ENCODE measurements at regions not wholly inside any gene's neighbourhood (a gene's known extent, or its start where the extent isn't known, plus 50 kb on each side); places are given as distances from the start of the nearest gene placed in this dataset.

DNA sequence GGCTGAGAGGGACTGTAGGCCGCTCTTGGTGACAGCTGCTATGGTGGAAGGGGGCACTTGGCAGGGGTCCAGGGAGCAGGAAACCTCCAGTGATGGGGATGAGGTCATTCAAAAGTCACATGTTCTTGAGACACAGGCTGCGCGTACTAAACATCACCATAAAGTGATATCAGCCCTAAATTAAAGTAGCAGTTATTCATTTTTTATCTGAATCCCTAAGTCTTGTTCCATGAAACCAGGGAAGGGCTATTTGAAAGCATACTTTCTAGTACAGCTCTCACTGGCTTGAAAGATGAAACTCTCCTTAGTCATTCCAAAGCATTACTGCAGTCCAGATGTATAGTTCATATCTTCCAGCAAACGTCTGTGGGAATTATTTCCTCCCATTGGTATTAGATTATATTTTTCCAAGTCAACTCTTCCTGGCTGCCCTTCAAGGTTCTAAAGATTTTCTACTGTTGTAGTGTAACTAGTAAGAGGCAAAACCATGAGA is 373.1 kb downstream of the CD109 start:
- Histone ChIP-seq H3K9me2 (ENCODE audit: insufficient read depth, low read length) (no peaks in the 10 kb centered on the region), H4K20me1 (ENCODE audit: insufficient read depth, low read length) (no peaks in the 10 kb centered on the region), H3K27ac (ENCODE audit: low read depth, low read length, poor library complexity, severe bottlenecking) (no peak overlapping the region), H3K4me3 (ENCODE audit: low read depth, low read length, poor library complexity, severe bottlenecking) (no peak overlapping the region), H3K4me1 (ENCODE audit: insufficient read depth, low read length, poor library complexity, severe bottlenecking) (no peaks in the 10 kb centered on the region), H3K4me2 (ENCODE audit: low read length) (no peak overlapping the region), H3K36me3 (ENCODE audit: insufficient read depth, low read length) (no peaks in the 10 kb centered on the region), H2AFZ (ENCODE audit: low read length) (no peak overlapping the region), H3K9me3 (ENCODE audit: low read length) (no peaks in the 10 kb centered on the region), H3K79me2 (ENCODE audit: insufficient read depth, low read depth, low read length) (no peaks in the 10 kb centered on the region)
- ChIA-PET POLR2A (interaction anchor here (0.6 to 1.6 kb wide), 2 partner anchors 12 to 17 kb away, joined by 3 to 7 read pairs; no protein-coding TSS in a partner anchor), CTCF (ENCODE audit: unreplicated experiment) (no interaction called here)
- TF ChIP-seq, protein P1, sequence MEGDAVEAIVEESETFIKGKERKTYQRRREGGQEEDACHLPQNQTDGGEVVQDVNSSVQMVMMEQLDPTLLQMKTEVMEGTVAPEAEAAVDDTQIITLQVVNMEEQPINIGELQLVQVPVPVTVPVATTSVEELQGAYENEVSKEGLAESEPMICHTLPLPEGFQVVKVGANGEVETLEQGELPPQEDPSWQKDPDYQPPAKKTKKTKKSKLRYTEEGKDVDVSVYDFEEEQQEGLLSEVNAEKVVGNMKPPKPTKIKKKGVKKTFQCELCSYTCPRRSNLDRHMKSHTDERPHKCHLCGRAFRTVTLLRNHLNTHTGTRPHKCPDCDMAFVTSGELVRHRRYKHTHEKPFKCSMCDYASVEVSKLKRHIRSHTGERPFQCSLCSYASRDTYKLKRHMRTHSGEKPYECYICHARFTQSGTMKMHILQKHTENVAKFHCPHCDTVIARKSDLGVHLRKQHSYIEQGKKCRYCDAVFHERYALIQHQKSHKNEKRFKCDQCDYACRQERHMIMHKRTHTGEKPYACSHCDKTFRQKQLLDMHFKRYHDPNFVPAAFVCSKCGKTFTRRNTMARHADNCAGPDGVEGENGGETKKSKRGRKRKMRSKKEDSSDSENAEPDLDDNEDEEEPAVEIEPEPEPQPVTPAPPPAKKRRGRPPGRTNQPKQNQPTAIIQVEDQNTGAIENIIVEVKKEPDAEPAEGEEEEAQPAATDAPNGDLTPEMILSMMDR (conservative IDR thresholded peaks at IDR 0.05; ENCODE audit: low read length) = no peak
- TF ChIP-seq EZH2phosphoT487 (IDR thresholded peaks at IDR 0.05; ENCODE audit: borderline replicate concordance, low read depth, low read length) = no peak
- DNase-seq (ENCODE audit: low spot score) = no peak
- intact Hi-C loops (cut with micrococcal nuclease; ENCODE audit: unreplicated experiment) = no loop called here
- BruUV-seq (replicated peaks) = no TSS peak

DNA sequence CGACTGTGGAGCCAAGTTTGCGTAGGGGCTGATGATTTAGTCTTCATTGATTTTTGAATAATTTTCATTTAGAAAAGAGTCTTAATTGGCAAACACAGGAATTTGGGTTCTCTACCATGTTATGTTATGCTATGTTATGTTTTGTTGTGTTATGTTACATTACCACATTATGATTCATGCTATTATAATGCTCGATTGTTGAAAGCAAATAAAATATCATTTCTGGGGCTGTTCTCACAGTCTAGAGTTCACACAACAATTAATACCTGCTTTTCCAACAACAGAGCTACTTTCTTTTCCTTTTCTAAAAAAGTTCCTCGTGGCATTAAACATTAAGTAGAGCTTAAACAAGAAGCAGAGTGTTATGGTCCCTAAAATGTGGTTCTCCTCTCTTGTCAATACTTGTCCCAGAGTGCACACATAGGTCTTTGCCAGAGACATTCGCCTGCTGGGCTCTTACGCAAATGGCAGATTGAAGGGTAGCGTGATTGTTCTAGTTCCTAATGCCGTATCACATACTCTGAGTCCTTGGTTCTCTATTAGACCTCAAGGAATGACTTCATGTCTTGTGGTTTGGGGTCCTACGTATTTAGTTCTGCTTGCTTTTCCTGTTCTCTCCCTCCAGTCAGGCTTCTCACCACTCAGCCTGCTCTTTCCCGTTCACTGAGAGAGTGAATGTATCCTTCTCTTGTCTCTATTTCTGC is 370.3 kb downstream of the CD109 start:
- intact Hi-C loops (cut with micrococcal nuclease; ENCODE audit: unreplicated experiment) = no loop called here
- H3K27ac ChIP-seq (ENCODE audit: low read depth, low read length, poor library complexity, severe bottlenecking) = no peak overlapping the region
- no peaks in the 10 kb centered on the region for H3K36me3 ChIP-seq (ENCODE audit: insufficient read depth, low read length)
- no peaks in the 10 kb centered on the region for H3K9me2 ChIP-seq (ENCODE audit: insufficient read depth, low read length)
- H3K79me2 ChIP-seq (ENCODE audit: insufficient read depth, low read depth, low read length) = no peaks in the 10 kb centered on the region
- no peak overlapping the region for H3K4me2 ChIP-seq (ENCODE audit: low read length)
- no peaks in the 10 kb centered on the region for H3K9me3 ChIP-seq (ENCODE audit: low read length)
- no peaks in the 10 kb centered on the region for H4K20me1 ChIP-seq (ENCODE audit: insufficient read depth, low read length)
- H3K4me1 ChIP-seq (ENCODE audit: insufficient read depth, low read length, poor library complexity, severe bottlenecking) = no peaks in the 10 kb centered on the region
- ChIA-PET CTCF (ENCODE audit: unreplicated experiment) (no interaction called here), POLR2A (interaction anchor here (0.7 kb wide), 1 partner anchor 457 kb away, joined by 3 read pairs; no protein-coding TSS in a partner anchor)
- no peak for DNase-seq (ENCODE audit: low spot score)
- TF ChIP-seq, protein P1 (conservative IDR thresholded peaks at IDR 0.05; ENCODE audit: low read length) = no peak
- TF ChIP-seq EZH2phosphoT487 (IDR thresholded peaks at IDR 0.05; ENCODE audit: borderline replicate concordance, low read depth, low read length) = no peak
- BruUV-seq (replicated peaks) = no TSS peak
- no peak overlapping the region for H2AFZ ChIP-seq (ENCODE audit: low read length)
- no peak overlapping the region for H3K4me3 ChIP-seq (ENCODE audit: low read depth, low read length, poor library complexity, severe bottlenecking)

DNA sequence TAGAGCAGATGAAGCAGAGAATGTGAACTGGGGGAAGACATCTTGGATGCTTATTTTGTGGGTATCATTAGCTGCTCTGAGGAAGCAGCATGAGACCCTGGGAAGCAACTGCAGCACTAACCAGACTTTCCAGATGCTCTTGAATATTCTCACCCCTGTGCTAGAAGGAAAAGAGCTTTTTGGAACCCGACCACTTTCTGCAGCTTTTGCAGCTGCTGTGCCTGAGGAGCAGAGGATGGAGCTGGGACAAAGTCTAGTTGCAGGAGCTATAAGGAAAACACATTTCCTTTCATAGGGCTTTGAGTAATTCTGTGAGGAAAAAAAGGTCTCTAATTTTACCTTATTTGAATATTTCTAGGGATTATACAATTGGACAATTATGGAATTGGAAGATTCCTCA is 369.7 kb downstream of the CD109 start:
- H3K9me2 ChIP-seq (ENCODE audit: insufficient read depth, low read length) = no peaks in the 10 kb centered on the region
- no peaks in the 10 kb centered on the region for H3K79me2 ChIP-seq (ENCODE audit: insufficient read depth, low read depth, low read length)
- H3K36me3 ChIP-seq (ENCODE audit: insufficient read depth, low read length) = no peaks in the 10 kb centered on the region
- H4K20me1 ChIP-seq (ENCODE audit: insufficient read depth, low read length) = no peaks in the 10 kb centered on the region
- no peaks in the 10 kb centered on the region for H3K9me3 ChIP-seq (ENCODE audit: low read length)
- ChIA-PET POLR2A (interaction anchor here (0.7 kb wide), 1 partner anchor 458 kb away, joined by 3 read pairs; no protein-coding TSS in a partner anchor), CTCF (ENCODE audit: unreplicated experiment) (no interaction called here)
- H3K4me1 ChIP-seq (ENCODE audit: insufficient read depth, low read length, poor library complexity, severe bottlenecking) = no peaks in the 10 kb centered on the region
- H3K27ac ChIP-seq (ENCODE audit: low read depth, low read length, poor library complexity, severe bottlenecking) = no peak overlapping the region
- no TSS peak for BruUV-seq (replicated peaks)
- intact Hi-C loops (cut with micrococcal nuclease; ENCODE audit: unreplicated experiment) = no loop called here
- no peak overlapping the region for H3K4me2 ChIP-seq (ENCODE audit: low read length)
- no peak overlapping the region for H2AFZ ChIP-seq (ENCODE audit: low read length)
- no peak for DNase-seq (ENCODE audit: low spot score)
- TF ChIP-seq, protein P1 (conservative IDR thresholded peaks at IDR 0.05; ENCODE audit: low read length) = no peak
- TF ChIP-seq EZH2phosphoT487 (IDR thresholded peaks at IDR 0.05; ENCODE audit: borderline replicate concordance, low read depth, low read length) = no peak
- H3K4me3 ChIP-seq (ENCODE audit: low read depth, low read length, poor library complexity, severe bottlenecking) = no peak overlapping the region
